CD4-positive, alpha-beta T cell treated with Interleukin-15 for 1 hour (primary cell): ENCODE measurements at regions not wholly inside any gene's neighbourhood (a gene's known extent, or its start where the extent isn't known, plus 50 kb on each side); places are given as distances from the start of the nearest gene placed in this dataset.
"Not testable (repeated sequence)": the region's sequence is repeated elsewhere in the genome, so short reads cannot be mapped to it uniquely, and the experiment has no call there.

Experiments
- DNase-seq: peaks from one replicate; pipeline ENCODE4 v3.0.0-alpha.2; 2020

DNA sequence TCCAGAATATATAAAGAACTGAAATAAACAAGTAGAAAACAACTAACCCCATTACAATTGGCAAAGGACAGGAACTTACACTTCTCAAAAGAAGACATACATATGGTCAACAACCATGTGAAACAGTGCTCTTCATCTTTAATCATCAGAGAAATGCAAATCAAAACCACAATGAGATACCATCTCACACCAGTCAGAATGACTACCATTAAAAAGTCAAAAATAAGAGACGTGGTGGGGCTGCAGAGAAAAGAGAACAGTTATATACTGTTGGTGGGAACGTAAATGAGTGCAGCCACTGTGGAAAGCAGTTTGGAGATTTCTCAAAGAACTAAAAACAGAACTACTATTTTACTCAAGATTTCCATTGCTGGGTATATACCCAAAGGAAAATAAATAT lies 1696.3 kb upstream of the TMEFF2 start:
- no peak for DNase-seq

DNA sequence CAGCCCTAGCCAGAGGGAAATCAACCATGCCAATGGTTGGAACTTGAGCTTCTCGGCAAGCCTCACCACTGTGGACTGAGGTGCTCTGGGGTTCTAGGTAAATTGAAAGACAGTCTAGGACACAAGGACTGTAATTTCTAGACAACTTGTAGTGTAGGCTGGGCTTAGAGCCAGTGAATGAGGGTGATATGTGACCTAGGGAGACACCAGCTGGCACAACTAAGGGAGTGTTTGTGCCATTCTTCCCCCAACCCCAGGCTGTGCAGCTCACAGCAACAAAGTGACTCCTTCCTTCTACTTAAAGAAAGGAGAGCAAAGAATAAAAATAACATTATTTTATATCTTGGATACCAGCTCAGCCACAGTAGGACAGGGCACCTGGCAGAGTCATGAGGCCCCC lies 1690.7 kb upstream of the TMEFF2 start:
- no peak for DNase-seq

DNA sequence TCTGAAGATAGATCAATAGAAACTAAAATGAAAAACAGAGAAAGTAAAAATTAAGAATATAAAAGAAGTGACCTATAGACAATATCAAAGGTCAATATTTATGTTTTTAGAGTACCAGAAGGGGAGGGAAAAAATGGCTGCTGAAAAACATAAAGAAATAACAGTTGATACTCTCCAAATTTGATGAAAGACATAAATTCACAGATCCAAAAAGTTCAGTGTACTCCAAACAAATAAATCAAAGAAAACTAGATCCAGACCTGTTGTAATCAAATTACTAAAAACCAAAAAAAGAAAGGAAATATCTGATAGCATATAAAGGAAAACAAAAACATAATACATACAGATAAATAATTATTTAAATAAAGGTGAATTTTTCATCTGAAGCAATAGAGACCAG lies 1689.1 kb upstream of the TMEFF2 start:
- no peak for DNase-seq

GRCh38 chr2:193876980-193877379 lies 1682.2 kb upstream of the TMEFF2 start:
- DNase-seq, result no peak

- no peak for DNase-seq
Measured at GRCh38 chr2:193869564-193869963, 1674.8 kb upstream of the TMEFF2 start.

- DNase-seq, result no peak
Measured at GRCh38 chr2:193868833-193869232, 1674.1 kb upstream of the TMEFF2 start.

- no peak for DNase-seq
Measured at GRCh38 chr2:193868132-193868531, 1673.4 kb upstream of the TMEFF2 start.

- no peak for DNase-seq
Measured at GRCh38 chr2:193867454-193867853, 1672.7 kb upstream of the TMEFF2 start.

GRCh38 chr2:193861557-193861956 lies 1666.8 kb upstream of the TMEFF2 start:
- no peak for DNase-seq

- DNase-seq, result no peak
Measured at GRCh38 chr2:193847991-193848390, 1653.3 kb upstream of the TMEFF2 start.

DNA sequence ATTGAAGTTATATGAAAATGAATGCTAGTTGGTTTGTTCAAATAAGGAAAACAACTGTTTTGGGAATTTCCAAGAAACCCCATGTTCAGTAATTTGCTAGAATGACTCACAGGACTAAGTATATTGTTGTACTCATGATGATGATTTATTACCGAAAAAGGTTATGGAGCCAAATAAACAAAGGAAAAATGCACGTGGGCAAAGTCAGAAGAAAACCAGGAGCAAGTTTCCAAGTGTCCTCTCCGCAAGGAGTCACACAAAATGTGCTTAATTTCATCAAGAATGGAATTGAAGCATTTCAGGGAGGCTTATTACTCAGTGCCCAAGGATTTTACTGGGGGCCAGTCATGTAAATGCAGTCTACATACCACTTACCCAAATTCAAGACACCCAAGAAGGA lies 1652.4 kb upstream of the TMEFF2 start:
- no peak for DNase-seq

DNA sequence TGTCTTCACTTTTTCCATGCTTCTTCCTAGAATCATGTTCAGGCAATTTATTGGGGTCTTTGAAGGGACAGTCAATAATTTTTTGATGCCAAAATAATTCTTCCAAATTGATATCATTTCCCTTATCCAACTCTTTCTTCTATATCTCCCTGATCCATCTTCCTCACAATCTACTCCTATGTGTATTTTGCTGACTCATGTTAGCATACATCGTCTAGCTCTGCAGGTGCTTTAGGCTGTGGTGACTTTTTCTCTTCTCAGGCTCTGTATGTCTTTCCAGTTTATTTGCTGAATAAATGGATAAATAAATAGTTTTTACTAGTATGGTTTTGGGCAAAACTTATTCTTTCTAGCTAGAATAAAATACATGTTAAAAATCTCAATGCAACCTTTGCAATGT lies 1650.9 kb upstream of the TMEFF2 start:
- DNase-seq, result no peak

DNA sequence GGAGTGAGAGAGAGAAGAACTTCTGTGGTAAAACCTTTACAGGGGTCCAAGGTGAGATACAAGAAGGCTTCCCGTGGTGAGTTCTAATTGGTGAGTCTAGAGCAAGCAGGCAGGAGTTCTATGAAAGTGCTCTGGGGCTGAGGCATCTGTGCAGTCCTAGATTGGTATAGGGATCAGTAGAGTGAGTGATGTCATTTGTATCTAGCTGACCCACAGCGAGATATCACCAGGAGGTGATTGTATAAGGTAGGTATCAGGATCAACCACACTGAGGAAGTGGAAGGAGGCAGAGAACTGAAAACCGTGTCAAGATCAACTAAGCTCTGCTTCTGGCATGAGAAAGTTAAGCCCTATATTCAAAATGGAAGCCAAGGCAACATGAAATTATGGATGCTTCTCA lies 1648.9 kb upstream of the TMEFF2 start:
- DNase-seq, result no peak

DNA sequence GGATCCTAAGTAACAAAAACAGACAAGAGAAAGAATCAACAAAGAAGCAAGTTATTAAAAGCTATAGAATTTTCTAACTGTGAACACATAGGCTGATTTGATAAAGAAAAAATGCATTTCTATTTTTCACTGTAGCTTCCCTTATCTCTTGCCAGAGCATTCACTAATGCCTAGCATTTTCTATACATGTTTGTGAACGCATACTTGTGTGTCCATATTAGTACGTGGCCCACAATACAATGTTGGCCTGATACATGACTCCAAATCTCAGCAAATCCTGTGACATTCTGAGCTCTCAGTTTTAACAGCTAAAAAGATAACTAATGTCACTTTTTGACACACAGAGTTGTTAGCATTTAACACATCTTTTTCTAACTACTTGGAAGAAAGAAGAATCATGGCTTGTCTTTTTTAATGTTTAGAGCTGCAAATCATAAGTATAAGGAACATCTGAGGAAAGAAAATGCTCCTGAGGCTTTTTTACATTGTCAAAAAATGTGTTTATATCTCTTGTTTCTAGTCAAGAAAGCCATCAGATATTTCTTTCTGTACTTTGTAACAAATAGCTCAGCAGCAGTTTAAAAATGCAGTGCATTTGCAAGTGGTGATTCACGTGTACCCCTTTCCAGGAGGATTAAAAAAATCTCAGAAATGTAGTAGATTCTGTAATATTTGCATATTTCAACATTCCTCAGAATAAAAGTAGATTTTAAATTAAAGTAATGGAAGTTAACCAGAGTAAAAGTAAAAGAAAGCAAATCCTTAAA lies 1646.8 kb upstream of the TMEFF2 start:
- DNase-seq, result no peak

- no peak for DNase-seq
Measured at GRCh38 chr2:193837111-193837738, 1642.5 kb upstream of the TMEFF2 start.

DNA sequence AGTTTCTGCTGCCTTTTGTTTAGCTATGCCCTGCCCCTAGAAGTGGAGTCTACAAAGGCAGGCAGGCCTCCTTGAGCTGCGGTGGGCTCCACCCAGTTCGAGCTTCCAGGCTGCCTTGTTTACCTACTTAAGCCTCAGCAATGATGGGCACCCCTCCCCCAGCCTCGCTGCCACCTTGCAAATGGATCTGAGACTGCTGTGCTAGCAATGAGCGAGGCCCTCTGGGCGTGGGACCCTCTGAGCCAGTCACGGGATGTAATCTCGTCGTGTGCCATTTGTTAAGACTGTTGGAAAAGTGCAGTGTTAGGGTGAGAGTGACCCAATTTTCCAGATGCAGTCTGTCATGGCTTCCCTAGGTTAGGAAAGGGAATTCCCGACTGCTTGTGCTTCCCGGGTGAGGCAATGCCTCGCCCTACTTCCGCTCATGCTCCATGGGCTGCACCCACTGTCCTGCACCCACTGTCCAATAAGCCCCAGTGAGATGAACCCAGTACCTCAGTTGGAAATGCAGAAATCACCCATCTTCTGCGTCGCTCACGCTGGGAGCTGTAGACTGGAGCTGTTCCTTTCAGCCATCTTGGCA lies 1641.8 kb upstream of the TMEFF2 start:
- DNase-seq, result not testable (repeated sequence)

DNA sequence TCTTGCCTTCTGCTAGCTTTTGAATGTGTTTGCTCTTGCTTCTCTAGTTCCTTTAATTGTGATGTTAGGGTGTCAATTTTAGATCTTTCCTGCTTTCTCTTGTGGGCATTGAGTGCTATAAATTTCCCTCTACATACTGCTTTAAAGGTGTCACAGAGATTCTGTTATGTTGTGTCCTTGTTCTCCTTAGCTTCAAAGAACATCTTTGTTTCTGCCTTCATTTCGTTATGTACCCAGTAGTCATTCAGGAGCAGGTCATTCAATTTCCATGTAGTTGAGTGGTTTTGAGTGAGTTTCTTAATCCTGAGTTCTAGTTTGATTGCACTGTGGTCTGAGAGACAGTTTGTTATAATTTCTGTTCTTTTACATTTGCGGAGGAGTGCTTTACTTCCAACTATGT lies 1639.2 kb upstream of the TMEFF2 start:
- DNase-seq, result not testable (repeated sequence)

GRCh38 chr2:193824474-193824873 lies 1629.7 kb upstream of the TMEFF2 start:
- no peak for DNase-seq

DNA sequence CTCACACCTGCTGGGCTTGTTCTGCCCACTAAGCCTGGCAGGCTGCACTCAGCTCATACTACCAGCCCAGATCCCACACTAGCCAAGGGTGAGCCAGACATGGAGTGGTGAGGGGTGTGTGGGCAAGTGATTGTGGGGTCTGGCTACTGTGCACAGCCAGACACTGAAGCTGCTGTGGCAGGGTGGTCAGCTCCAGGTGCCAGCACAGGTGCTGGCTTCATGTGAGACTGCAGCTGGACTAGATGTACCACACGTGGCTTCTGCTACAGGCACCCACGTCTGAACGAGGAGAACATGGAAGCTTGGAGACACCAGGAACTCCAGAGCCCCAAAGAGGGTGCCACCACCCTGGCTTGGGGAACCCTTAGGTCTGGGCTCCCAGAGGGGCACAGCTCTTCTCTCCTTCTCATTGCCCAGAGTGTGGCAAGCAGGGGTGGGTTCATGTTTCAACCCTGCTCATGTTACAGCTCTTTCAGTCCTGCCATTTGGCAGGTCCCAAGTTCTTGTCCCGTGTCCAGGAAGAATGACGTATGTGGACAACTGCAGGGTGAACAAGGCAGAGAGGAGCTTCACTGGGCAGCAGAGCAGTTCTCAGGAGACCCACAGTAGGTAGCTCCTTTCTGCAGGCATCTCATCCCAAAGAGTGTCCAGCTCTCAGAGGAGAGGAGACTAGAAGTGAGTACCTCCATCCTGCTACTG lies 1624.2 kb upstream of the TMEFF2 start:
- DNase-seq, result no peak

DNA sequence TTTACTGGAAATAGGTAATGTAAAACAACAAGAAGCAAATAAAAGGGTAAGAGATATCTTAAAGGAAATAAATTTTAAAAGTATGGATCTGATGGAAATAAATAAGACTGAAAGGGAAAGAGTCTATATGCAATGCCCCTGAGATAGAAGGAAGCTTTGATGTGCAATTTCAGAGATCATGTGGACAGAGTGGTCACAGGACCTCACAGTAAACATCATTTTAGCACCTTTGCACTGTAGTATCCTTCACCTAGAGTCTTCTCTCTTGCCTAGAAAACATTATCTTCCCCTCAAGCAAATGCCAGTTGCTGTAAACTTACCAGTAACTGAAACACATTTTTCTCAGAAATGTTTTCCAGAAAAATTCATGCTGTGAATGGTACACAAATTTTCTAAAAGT lies 1621.3 kb upstream of the TMEFF2 start:
- no peak for DNase-seq

- no peak for DNase-seq
Measured at GRCh38 chr2:193810533-193810932, 1615.8 kb upstream of the TMEFF2 start.

GRCh38 chr2:193808877-193809276 lies 1614.1 kb upstream of the TMEFF2 start:
- DNase-seq, result no peak

DNA sequence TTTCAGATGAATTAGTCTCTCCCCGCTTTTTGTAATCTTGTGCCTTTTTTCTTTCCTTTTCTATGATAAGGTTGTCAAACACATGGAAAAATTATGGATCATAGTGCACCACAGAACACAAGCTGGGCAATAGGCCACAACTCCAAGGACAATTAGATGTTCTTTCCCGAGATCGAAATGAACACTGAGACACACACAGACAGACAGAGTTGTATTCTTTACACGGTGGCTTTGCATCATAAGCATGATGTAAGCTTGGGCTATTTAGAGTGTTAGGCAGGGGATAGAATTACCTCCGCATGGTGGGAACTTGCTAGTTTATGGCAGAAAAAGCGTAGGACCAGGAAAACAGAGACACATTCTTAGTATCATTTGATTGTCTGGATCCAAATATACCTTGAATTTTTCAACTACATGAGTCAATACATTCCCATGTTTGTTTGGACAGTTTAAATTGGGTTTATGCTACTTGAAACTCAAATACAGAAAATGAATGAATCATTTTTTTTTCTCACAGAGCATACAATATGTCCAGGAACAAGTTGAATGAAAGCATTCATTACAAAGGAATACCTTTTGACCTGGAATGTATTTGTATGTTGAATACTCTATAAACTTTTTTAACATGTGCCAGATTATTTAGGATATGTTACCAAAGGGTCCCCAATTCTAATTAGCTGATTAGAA lies 1611.5 kb upstream of the TMEFF2 start:
- DNase-seq, result no peak
